ENCODE measurements at regions not wholly inside any gene's neighbourhood (a gene's known extent, or its start where the extent isn't known, plus 50 kb on each side); places are given as distances from the start of the nearest gene placed in this dataset.

DNA sequence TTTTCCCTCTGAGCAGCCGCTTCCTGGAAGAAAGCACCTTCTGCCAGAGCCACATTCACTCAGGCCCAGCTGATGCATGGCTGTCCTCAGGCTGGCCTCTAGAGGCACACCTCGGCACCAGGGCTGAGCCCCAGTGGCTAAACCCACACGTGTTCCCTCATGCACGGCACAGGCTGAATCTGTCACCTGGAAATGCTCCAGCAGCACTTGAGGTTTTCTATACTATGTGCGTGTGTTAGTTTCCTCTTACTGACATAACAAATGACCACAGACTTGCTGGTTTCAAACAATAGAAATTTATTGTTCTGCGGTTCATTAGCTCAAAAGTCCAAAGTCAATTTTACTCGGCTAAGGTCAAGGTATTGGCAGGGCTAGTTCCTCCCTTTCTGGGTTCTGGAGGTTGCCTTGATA is 141.4 kb downstream of the LRRC70 start:
- no peaks in the 10 kb centered on the region for H3K27me3 ChIP-seq
- DNase-seq = no peak
- H3K36me3 ChIP-seq = no peaks in the 10 kb centered on the region
- no peaks in the 10 kb centered on the region for H3K4me1 ChIP-seq
- intact Hi-C loops (cut with DNase I; ENCODE audit: low total_unique reads) (no loop called here), in situ Hi-C loops (cut with MboI; ENCODE audit: low pct_ligation_motif_present in 1 of 4, low pct_unique_long_range_greater_than_20kb in 1 of 4, low sequenced_read_pairs in 3 of 4) (no loop called here)
- H3K9me3 ChIP-seq = no peaks in the 10 kb centered on the region
- WGBS, 2 donors (ENCODE audit: low coverage in 1 of 2) = 18 to 20% methylated on average over 1 to 7 of the region's 7 CpGs
- H3K4me3 ChIP-seq = no peak overlapping the region
- H3K27ac ChIP-seq = no peak overlapping the region
- TF ChIP-seq EP300 (IDR thresholded peaks at IDR 0.05; ENCODE audit: low read depth) = no peak
- TF ChIP-seq POLR2A (IDR thresholded peaks at IDR 0.05) = no peak
- no peak for TF ChIP-seq POLR2AphosphoS5 (IDR thresholded peaks at IDR 0.05)
- TF ChIP-seq, protein P1, sequence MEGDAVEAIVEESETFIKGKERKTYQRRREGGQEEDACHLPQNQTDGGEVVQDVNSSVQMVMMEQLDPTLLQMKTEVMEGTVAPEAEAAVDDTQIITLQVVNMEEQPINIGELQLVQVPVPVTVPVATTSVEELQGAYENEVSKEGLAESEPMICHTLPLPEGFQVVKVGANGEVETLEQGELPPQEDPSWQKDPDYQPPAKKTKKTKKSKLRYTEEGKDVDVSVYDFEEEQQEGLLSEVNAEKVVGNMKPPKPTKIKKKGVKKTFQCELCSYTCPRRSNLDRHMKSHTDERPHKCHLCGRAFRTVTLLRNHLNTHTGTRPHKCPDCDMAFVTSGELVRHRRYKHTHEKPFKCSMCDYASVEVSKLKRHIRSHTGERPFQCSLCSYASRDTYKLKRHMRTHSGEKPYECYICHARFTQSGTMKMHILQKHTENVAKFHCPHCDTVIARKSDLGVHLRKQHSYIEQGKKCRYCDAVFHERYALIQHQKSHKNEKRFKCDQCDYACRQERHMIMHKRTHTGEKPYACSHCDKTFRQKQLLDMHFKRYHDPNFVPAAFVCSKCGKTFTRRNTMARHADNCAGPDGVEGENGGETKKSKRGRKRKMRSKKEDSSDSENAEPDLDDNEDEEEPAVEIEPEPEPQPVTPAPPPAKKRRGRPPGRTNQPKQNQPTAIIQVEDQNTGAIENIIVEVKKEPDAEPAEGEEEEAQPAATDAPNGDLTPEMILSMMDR (IDR thresholded peaks at IDR 0.05) = no peak

DNA sequence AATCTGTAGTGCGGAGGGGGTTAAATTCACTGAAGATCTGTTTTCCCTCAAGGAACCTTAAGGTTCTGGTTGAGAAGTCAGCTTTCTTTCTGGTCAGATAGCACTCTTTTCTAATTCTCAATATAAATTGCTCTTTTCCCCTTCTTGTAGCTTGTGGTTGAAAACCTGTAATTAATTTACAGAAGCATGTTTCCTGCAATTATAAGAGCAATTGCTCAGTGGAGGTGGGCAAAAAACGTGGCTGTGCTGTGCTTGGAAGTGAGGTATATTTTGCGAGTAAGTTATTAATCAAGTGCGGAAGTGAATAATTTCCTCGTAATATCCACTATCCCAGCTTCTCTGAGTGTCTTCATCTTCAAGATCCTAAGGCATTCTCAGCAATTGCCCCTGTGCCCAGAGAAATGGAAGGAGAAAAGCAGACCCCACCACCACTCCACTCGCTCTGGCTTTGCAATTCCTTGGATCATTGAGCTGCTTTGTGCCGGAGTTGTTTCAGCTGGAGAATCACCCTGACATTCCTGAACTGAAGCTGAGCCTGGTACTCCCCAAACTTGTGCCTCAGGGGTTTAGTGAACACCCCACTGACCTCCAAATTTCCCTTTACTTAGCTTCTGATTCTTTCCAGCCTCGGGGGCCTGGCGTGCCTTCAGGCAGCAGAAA is 140.6 kb downstream of the LRRC70 start:
- Histone ChIP-seq H3K9me3 (no peaks in the 10 kb centered on the region), H3K4me3 (no peak overlapping the region), H3K4me1 (no peaks in the 10 kb centered on the region), H3K27me3 (no peaks in the 10 kb centered on the region), H3K36me3 (no peaks in the 10 kb centered on the region), H3K27ac (no peak overlapping the region)
- TF ChIP-seq, protein P1 (IDR thresholded peaks at IDR 0.05) = no peak
- WGBS, 2 donors (ENCODE audit: low coverage in 1 of 2) = 66 to 81% methylated on average over 6 to 9 of the region's 9 CpGs
- intact Hi-C loops (cut with DNase I; ENCODE audit: low total_unique reads) (no loop called here), in situ Hi-C loops (cut with MboI; ENCODE audit: low pct_ligation_motif_present in 1 of 4, low pct_unique_long_range_greater_than_20kb in 1 of 4, low sequenced_read_pairs in 3 of 4) (no loop called here)
- no peak for DNase-seq

DNA sequence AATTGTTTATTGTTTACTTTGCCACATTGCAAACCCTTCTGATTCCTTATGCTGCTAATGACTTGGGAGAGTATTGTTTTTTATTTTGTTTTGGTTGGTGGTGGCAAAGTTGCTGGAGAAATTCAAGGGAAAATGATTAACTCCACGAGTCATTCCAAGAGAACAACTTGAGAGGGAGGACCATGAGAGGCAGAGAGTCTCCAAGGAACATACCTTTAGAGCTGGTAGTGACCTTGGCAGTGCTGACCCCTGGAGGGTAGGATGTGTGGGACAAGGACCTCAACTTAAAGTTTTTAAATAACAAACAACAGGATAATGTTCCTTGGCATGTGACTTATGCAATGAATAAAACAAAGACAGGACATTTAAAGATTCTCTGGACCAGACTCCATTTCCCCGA is 139.7 kb downstream of the LRRC70 start:
- Histone ChIP-seq H3K4me1 (no peaks in the 10 kb centered on the region), H3K27ac (no peak overlapping the region), H3K36me3 (no peaks in the 10 kb centered on the region), H3K4me3 (no peak overlapping the region), H3K27me3 (no peaks in the 10 kb centered on the region), H3K9me3 (no peaks in the 10 kb centered on the region)
- in situ Hi-C loops (cut with MboI; ENCODE audit: low pct_ligation_motif_present in 1 of 4, low pct_unique_long_range_greater_than_20kb in 1 of 4, low sequenced_read_pairs in 3 of 4) = no loop called here
- intact Hi-C loops (cut with DNase I; ENCODE audit: low total_unique reads) = no loop called here
- TF ChIP-seq EP300 (IDR thresholded peaks at IDR 0.05; ENCODE audit: low read depth) = no peak
- TF ChIP-seq, protein P1 (IDR thresholded peaks at IDR 0.05) = no peak
- TF ChIP-seq POLR2A (IDR thresholded peaks at IDR 0.05) = no peak
- no peak for DNase-seq
- WGBS, 2 donors (ENCODE audit: low coverage in 1 of 2) = 77 to 83% methylated on average over 2 of the region's 2 CpGs

DNA sequence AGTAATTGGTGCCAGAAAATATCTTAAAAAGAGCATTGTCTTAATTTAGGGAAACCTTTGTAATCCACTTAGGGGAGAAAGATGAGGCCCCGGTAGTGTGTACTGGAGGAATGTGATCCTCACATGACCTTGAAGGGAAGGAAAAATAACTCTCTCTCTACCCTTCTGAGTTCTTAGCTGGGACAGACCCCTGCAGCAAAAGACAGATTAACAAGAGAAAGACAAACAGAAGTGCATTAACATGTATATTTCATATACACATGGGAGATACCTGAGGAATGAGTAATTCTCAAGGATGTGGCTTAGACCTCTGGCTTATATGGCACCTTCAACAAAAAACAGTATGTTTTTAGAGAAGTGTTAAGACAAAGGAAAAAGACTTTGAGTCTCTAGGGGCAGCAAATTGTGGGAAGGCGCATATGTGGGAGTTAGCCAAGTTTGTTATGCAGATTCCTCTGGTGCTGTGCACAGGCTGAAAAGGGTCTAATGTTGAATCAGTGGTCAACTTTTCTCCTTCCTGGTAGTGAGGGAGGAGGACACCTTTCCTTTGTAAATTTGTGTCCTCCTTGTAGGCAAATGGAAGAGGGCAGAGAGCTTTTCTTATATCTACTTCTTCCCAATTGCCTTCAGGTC is 138.8 kb downstream of the LRRC70 start:
- no peaks in the 10 kb centered on the region for H3K9me3 ChIP-seq
- in situ Hi-C loops (cut with MboI; ENCODE audit: low pct_ligation_motif_present in 1 of 4, low pct_unique_long_range_greater_than_20kb in 1 of 4, low sequenced_read_pairs in 3 of 4) = no loop called here
- no peaks in the 10 kb centered on the region for H3K27me3 ChIP-seq
- no peak overlapping the region for H3K4me3 ChIP-seq
- DNase-seq = no peak
- intact Hi-C loops (cut with DNase I; ENCODE audit: low total_unique reads) = no loop called here
- no peaks in the 10 kb centered on the region for H3K4me1 ChIP-seq
- WGBS, 2 donors (ENCODE audit: low coverage in 1 of 2) = 76 to 90% methylated on average over 2 of the region's 2 CpGs
- no peaks in the 10 kb centered on the region for H3K36me3 ChIP-seq
- TF ChIP-seq POLR2A (IDR thresholded peaks at IDR 0.05) = no peak
- no peak for TF ChIP-seq POLR2AphosphoS5 (IDR thresholded peaks at IDR 0.05)
- TF ChIP-seq, protein P1 (IDR thresholded peaks at IDR 0.05) = no peak
- no peak for TF ChIP-seq EP300 (IDR thresholded peaks at IDR 0.05; ENCODE audit: low read depth)
- H3K27ac ChIP-seq = no peak overlapping the region

All from transverse colon (tissue), 4 donors.